AG08395 (cell line): ENCODE measurements at regions not wholly inside any gene's neighbourhood (a gene's known extent, or its start where the extent isn't known, plus 50 kb on each side); places are given as distances from the start of the nearest gene placed in this dataset.

Experiments
- DNase-seq: peaks from one replicate; pipeline ENCODE4 v3.0.0; 2012; ENCODE audit warnings: mixed read lengths, low spot score

- DNase-seq: no peak
Observed at GRCh38 chr4:26073886-26074560, 160.0 kb downstream of the SMIM20 start.

GRCh38 chr4:26074712-26075430 lies 160.9 kb downstream of the SMIM20 start:
- no peak for DNase-seq

- DNase-seq: no peak
Observed at GRCh38 chr4:26075583-26075982, 161.6 kb downstream of the SMIM20 start.

- DNase-seq: peak; percentile 41
Observed at GRCh38 chr4:26076000-26076587, 162.1 kb downstream of the SMIM20 start.

GRCh38 chr4:26076896-26077295 lies 162.9 kb downstream of the SMIM20 start:
- peak; percentile 39 for DNase-seq

- no peak for DNase-seq
Observed at GRCh38 chr4:26077756-26078155, 163.7 kb downstream of the SMIM20 start.

GRCh38 chr4:26080870-26081628 lies 167.0 kb downstream of the SMIM20 start:
- no peak for DNase-seq

- peak; percentile 38 for DNase-seq
Observed at GRCh38 chr4:26081795-26082498, 167.9 kb downstream of the SMIM20 start.

GRCh38 chr4:26082565-26082964 lies 168.5 kb downstream of the SMIM20 start:
- DNase-seq: no peak

GRCh38 chr4:26083987-26084386 lies 170.0 kb downstream of the SMIM20 start:
- peak; percentile 85 for DNase-seq

GRCh38 chr4:26084414-26084813 lies 170.4 kb downstream of the SMIM20 start:
- no peak for DNase-seq

- DNase-seq: no peak
Observed at GRCh38 chr4:26085551-26085950, 171.5 kb downstream of the SMIM20 start.

GRCh38 chr4:26086621-26087441 lies 172.8 kb downstream of the SMIM20 start:
- DNase-seq: peak; percentile 15

GRCh38 chr4:26088433-26088928 lies 174.5 kb downstream of the SMIM20 start:
- peak; percentile 55 for DNase-seq

- DNase-seq: no peak
Observed at GRCh38 chr4:26093551-26093950, 179.5 kb downstream of the SMIM20 start.

GRCh38 chr4:26094076-26094475 lies 180.1 kb downstream of the SMIM20 start:
- DNase-seq: no peak

- no peak for DNase-seq
Observed at GRCh38 chr4:26094911-26095310, 180.9 kb downstream of the SMIM20 start.

- no peak for DNase-seq
Observed at GRCh38 chr4:26099967-26100366, 185.9 kb downstream of the SMIM20 start.

GRCh38 chr4:26101011-26101410 lies 187.0 kb downstream of the SMIM20 start:
- DNase-seq: no peak

- no peak for DNase-seq
Observed at GRCh38 chr4:26104056-26104685, 190.2 kb downstream of the SMIM20 start.
